H9 (cell line): ENCODE measurements at regions not wholly inside any gene's neighbourhood (a gene's known extent, or its start where the extent isn't known, plus 50 kb on each side); places are given as distances from the start of the nearest gene placed in this dataset.
"Not testable (repeated sequence)": the region's sequence is repeated elsewhere in the genome, so short reads cannot be mapped to it uniquely, and the experiment has no call there.

Experiments
- DNase-seq: peaks from one replicate; pipeline ENCODE4 v3.0.0-alpha.2; 2017
- H2AFZ ChIP-seq: one replicate; pipeline ENCODE4 v1.6.1; 2013; ENCODE audit warnings: mild to moderate bottlenecking, low read length, control low read depth, moderate library complexity
- H2AK5ac ChIP-seq: 2 replicates; pipeline ENCODE4 v1.6.1; 2013; ENCODE audit warnings: low read length, control low read depth, mixed read lengths; ENCODE audit not compliant: insufficient read length
- H2BK120ac ChIP-seq: one replicate; pipeline ENCODE4 v1.6.1; 2013; ENCODE audit warnings: low read depth, mild to moderate bottlenecking, low read length, control low read depth, inconsistent platforms; ENCODE audit not compliant: poor library complexity, severe bottlenecking
- H2BK12ac ChIP-seq: 2 replicates; pipeline ENCODE4 v1.6.1; 2013; ENCODE audit warnings: low read length, control low read depth, mixed read lengths, low read depth; ENCODE audit not compliant: insufficient read length
- H2BK15ac ChIP-seq: 2 replicates; pipeline ENCODE4 v1.6.1; 2013; ENCODE audit warnings: low read depth, low read length, control low read depth
- H2BK20ac ChIP-seq: one replicate; pipeline ENCODE4 v1.6.1; 2013; ENCODE audit warnings: low read depth, mild to moderate bottlenecking, low read length, control low read depth, inconsistent platforms; ENCODE audit not compliant: poor library complexity, severe bottlenecking
- H2BK5ac ChIP-seq: 2 replicates; pipeline ENCODE4 v1.6.1; 2013; ENCODE audit warnings: low read length, control low read depth, mixed read lengths; ENCODE audit not compliant: insufficient read length
- H3K14ac ChIP-seq: 2 replicates; pipeline ENCODE4 v1.6.1; 2013; ENCODE audit warnings: low read length, control low read depth; ENCODE audit not compliant: insufficient read depth
- H3K18ac ChIP-seq: 2 replicates; pipeline ENCODE4 v1.6.1; 2013; ENCODE audit warnings: low read depth, mild to moderate bottlenecking, mixed read lengths, low read length, control low read depth; ENCODE audit not compliant: insufficient read length
- H3K23ac ChIP-seq: 2 replicates; pipeline ENCODE4 v1.6.1; 2013; ENCODE audit warnings: low read length, control low read depth, mixed read lengths, low read depth; ENCODE audit not compliant: insufficient read length
- H3K23me2 ChIP-seq: 2 replicates; pipeline ENCODE4 v1.6.1; 2013; ENCODE audit warnings: low read depth, mild to moderate bottlenecking, mixed read lengths, low read length, control low read depth; ENCODE audit not compliant: insufficient read length, poor library complexity, severe bottlenecking
- H3K27ac ChIP-seq: 2 replicates; pipeline ENCODE4 v1.5.1; 2013; ENCODE audit warnings: low read length, control low read depth, mixed read lengths, low read depth; ENCODE audit not compliant: insufficient read length
- H3K27me3 ChIP-seq: 2 replicates; pipeline ENCODE4 v1.6.1; 2013; ENCODE audit warnings: low read length, control low read depth, inconsistent platforms; ENCODE audit not compliant: insufficient read depth
- H3K4ac ChIP-seq: 2 replicates; pipeline ENCODE4 v1.6.1; 2013; ENCODE audit warnings: low read depth, mild to moderate bottlenecking, control low read depth, inconsistent platforms, low read length, moderate library complexity
- H3K4me1 ChIP-seq: 2 replicates; pipeline ENCODE4 v1.6.1; 2013; ENCODE audit warnings: low read length, control low read depth, inconsistent platforms; ENCODE audit not compliant: insufficient read depth
- H3K4me2 ChIP-seq: 2 replicates; pipeline ENCODE4 v1.6.1; 2013; ENCODE audit warnings: low read length, control low read depth, mixed read lengths; ENCODE audit not compliant: insufficient read length, insufficient read depth
- H3K56ac ChIP-seq: 2 replicates; pipeline ENCODE4 v1.6.1; 2013; ENCODE audit warnings: low read depth, mild to moderate bottlenecking, mixed read lengths, low read length, control low read depth; ENCODE audit not compliant: insufficient read length
- H3K79me1 ChIP-seq: 2 replicates; pipeline ENCODE4 v1.6.1; 2013; ENCODE audit warnings: low read depth, mild to moderate bottlenecking, moderate library complexity, low read length, control low read depth, inconsistent platforms; ENCODE audit not compliant: insufficient read depth, poor library complexity, severe bottlenecking
- H3K79me2 ChIP-seq: 2 replicates; pipeline ENCODE4 v1.6.1; 2013; ENCODE audit warnings: low read length, control low read depth, inconsistent platforms; ENCODE audit not compliant: insufficient read depth
- H3K9ac ChIP-seq: 2 replicates; pipeline ENCODE4 v1.6.1; 2013; ENCODE audit warnings: low read length, control low read depth, mixed read lengths; ENCODE audit not compliant: insufficient read length; ENCODE audit errors: extremely low read depth
- H3K9me3 ChIP-seq: one replicate; pipeline ENCODE4 v1.6.1; 2013; ENCODE audit warnings: low read depth, low read length, inconsistent platforms; ENCODE audit not compliant: control insufficient read depth
- H3T11ph ChIP-seq: one replicate; pipeline ENCODE4 v1.6.1; 2013; ENCODE audit warnings: mild to moderate bottlenecking, low read length, control low read depth, inconsistent platforms
- H4K20me1 ChIP-seq: one replicate; pipeline ENCODE4 v1.6.1; 2013; ENCODE audit not compliant: control insufficient read depth, insufficient read length, insufficient read depth
- H4K5ac ChIP-seq: 2 replicates; pipeline ENCODE4 v1.6.1; 2013; ENCODE audit warnings: low read depth, mild to moderate bottlenecking, mixed read lengths, low read length, control low read depth; ENCODE audit not compliant: insufficient read length
- H4K8ac ChIP-seq: replicated peaks from 2 replicates; pipeline ENCODE4 v1.6.1; 2013; ENCODE audit warnings: low read length, control low read depth, mixed read lengths, low read depth; ENCODE audit not compliant: insufficient read length
- H4K91ac ChIP-seq: 2 replicates; pipeline ENCODE4 v1.6.1; 2013; ENCODE audit warnings: low read depth, mild to moderate bottlenecking, moderate library complexity, mixed read lengths, low read length, control low read depth; ENCODE audit not compliant: insufficient read length
- H3K27ac Mint-ChIP-seq, 3 experiments: 2 replicates in 2 of 3; 3 replicates in 1 of 3; pipeline ENCODE4 v1.8.0; 2020 to 2021; ENCODE audit warnings: mixed read lengths in 3 of 3, mild to moderate bottlenecking in 1 of 3, moderate library complexity in 1 of 3
- H3K27me3 Mint-ChIP-seq: 2 replicates; pipeline ENCODE4 v1.8.0; 2021; ENCODE audit warnings: low read depth, mild to moderate bottlenecking, moderate library complexity, mixed read lengths
- H3K36me3 Mint-ChIP-seq, 3 experiments: 2 replicates in 2 of 3; 3 replicates in 1 of 3; pipeline ENCODE4 v1.8.0; 2020 to 2021; ENCODE audit warnings: low read depth in 3 of 3, mixed read lengths in 3 of 3; ENCODE audit not compliant: insufficient read depth in 1 of 3
- H3K4me1 Mint-ChIP-seq, 2 experiments: 2 replicates each; pipeline ENCODE4 v1.8.0; 2020; ENCODE audit warnings: mixed read lengths in 2 of 2
- H3K4me3 Mint-ChIP-seq, 2 experiments: 2 replicates in 1 of 2; 3 replicates in 1 of 2; pipeline ENCODE4 v1.8.0; 2020 to 2021; ENCODE audit warnings: mild to moderate bottlenecking in 2 of 2, mixed read lengths in 2 of 2, moderate library complexity in 1 of 2
- H3K9me3 Mint-ChIP-seq, 2 experiments: 2 replicates in 1 of 2; 3 replicates in 1 of 2; pipeline ENCODE4 v1.8.0; 2020; ENCODE audit warnings: mild to moderate bottlenecking in 2 of 2, mixed read lengths in 2 of 2, moderate library complexity in 1 of 2
- WGBS: extraction: QIAGEN DNeasy Blood & Tissue Kit; methylation state at CpG from one replicate; pipeline ENCODE4 v1.1.7; 2013; ENCODE audit warnings: missing lambda C conversion rate, low lambda C conversion rate, mixed read lengths; ENCODE audit not compliant: insufficient read length; ENCODE audit errors: extremely low coverage; 5-methylcytosine and 5-hydroxymethylcytosine counted together
- TF ChIP-seq, protein P1 (sequence below): fragments of 200-600 bp; sonication (generic); conservative IDR thresholded peaks from 3 replicates; pipeline ENCODE4 v1.8.0; 2021; ENCODE audit warnings: antibody characterized with exemption, mild to moderate bottlenecking

DNA sequence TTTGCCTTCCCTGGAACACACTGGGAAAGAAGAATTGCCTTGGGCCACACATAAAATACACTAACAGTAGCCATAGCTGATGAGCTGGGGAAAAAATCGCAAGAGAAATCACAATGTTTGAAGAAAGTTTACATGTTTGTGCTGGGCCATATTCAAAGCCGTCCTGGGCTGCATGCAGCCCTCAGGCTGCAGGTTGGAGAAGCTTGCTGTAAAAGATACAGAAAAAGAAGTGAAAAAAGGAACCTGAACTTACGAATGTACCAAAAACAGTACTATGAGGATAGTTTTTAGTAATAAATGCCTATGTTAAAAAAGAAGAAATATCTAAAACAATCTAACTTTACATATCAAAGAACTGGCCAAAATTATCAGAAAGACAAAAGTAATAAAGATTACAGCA is 82.1 kb downstream of the UGT2B28 start:
- Histone ChIP-seq H3K4me1 (no peaks in the 10 kb centered on the region), H2BK5ac (no peak overlapping the region), H3K4me2 (no peak overlapping the region), H3K79me2 (no peaks in the 10 kb centered on the region), H3K23ac (no peak overlapping the region), H3K23me2 (no peaks in the 10 kb centered on the region), H4K8ac (no peak overlapping the region), H3T11ph (no peak overlapping the region), H2BK120ac (no peak overlapping the region), H2BK15ac (no peak overlapping the region), H3K27ac (no peak overlapping the region), H3K9me3 (no peaks in the 10 kb centered on the region), H3K18ac (no peak overlapping the region), H2AFZ (no peak overlapping the region), H2BK12ac (no peak overlapping the region), H4K91ac (no peak overlapping the region), H3K14ac (no peak overlapping the region), H3K9ac (no peak overlapping the region), H2BK20ac (no peak overlapping the region), H3K27me3 (no peaks in the 10 kb centered on the region), H3K56ac (no peak overlapping the region), H2AK5ac (no peak overlapping the region), H3K4ac (no peak overlapping the region), H4K20me1 (no peaks in the 10 kb centered on the region), H4K5ac (no peak overlapping the region), H3K79me1 (no peaks in the 10 kb centered on the region)
- Mint-ChIP-seq H3K4me3 (no peak overlapping the region), H3K27ac (peak overlapping the region in 1 of 3 experiments; percentile 32; a peak in 1 of 7 replicates), H3K27me3 (no peaks in the 10 kb centered on the region), H3K36me3 (0 out of 7 replicates have a peak, but pooled peaks cover 0 to 10% (median 0%) of the 10 kb centered on the region in 3 experiments), H3K4me1 (no peaks in the 10 kb centered on the region), H3K9me3 (peaks cover 3 to 4% of the 10 kb centered on the region in 2 experiments; a peak in 2 of 5 replicates)
- no peak for DNase-seq
- TF ChIP-seq, protein P1, sequence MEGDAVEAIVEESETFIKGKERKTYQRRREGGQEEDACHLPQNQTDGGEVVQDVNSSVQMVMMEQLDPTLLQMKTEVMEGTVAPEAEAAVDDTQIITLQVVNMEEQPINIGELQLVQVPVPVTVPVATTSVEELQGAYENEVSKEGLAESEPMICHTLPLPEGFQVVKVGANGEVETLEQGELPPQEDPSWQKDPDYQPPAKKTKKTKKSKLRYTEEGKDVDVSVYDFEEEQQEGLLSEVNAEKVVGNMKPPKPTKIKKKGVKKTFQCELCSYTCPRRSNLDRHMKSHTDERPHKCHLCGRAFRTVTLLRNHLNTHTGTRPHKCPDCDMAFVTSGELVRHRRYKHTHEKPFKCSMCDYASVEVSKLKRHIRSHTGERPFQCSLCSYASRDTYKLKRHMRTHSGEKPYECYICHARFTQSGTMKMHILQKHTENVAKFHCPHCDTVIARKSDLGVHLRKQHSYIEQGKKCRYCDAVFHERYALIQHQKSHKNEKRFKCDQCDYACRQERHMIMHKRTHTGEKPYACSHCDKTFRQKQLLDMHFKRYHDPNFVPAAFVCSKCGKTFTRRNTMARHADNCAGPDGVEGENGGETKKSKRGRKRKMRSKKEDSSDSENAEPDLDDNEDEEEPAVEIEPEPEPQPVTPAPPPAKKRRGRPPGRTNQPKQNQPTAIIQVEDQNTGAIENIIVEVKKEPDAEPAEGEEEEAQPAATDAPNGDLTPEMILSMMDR = no peak
- whole genome bisulfite sequencing = no CpG with 5 or more reads among the region's 3 CpGs

DNA sequence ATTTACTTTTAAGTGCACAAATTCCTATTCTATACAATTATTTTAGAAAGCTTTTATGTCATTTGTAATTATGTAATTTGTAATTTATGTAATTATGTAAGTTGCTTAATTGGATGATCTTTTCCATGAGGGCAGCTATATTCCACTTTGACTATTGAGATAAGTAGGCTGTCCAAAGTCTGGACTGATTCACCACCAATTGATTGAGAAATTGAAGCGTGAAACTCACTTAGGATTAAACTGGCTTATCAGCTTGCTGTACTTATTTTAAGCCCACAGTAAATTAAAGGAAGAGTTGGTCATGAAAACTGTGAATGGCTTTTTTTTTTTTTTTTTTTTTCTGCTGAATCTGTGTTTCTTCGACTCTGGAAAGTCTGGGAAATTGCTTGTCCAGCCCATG is 87.4 kb downstream of the UGT2B28 start:
- H3K27me3 ChIP-seq, H3T11ph ChIP-seq, H3K14ac ChIP-seq, H3K56ac ChIP-seq, H3K4me2 ChIP-seq, H4K8ac ChIP-seq, H3K36me3 Mint-ChIP-seq, H3K9ac ChIP-seq, H3K23ac ChIP-seq, H4K91ac ChIP-seq, H3K18ac ChIP-seq, H2BK12ac ChIP-seq, H2BK15ac ChIP-seq, H3K27ac ChIP-seq, H2AFZ ChIP-seq, H2BK5ac ChIP-seq, H3K79me2 ChIP-seq, H3K4me3 Mint-ChIP-seq, H3K27ac Mint-ChIP-seq, H3K4me1 ChIP-seq, H3K4me1 Mint-ChIP-seq, H3K27me3 Mint-ChIP-seq, H3K9me3 Mint-ChIP-seq, H2BK20ac ChIP-seq, H3K9me3 ChIP-seq, H2AK5ac ChIP-seq, H3K4ac ChIP-seq, H3K79me1 ChIP-seq, DNase-seq, H4K5ac ChIP-seq, H4K20me1 ChIP-seq, H3K23me2 ChIP-seq, H2BK120ac ChIP-seq: not testable (repeated sequence)
- no CpG with 5 or more reads among the region's 2 CpGs for WGBS
